DND-41 (cell line): ENCODE measurements at regions not wholly inside any gene's neighbourhood (a gene's known extent, or its start where the extent isn't known, plus 50 kb on each side); places are given as distances from the start of the nearest gene placed in this dataset.

Experiments used
- ATAC-seq: fragments of 200-7000 bp; cut with Tn5 transposase; 3 replicates; pipeline ENCODE4 v1.9.1; 2021; ENCODE audit warnings: low read depth; ENCODE audit not compliant: insufficient read depth
- DNase-seq: peaks from one replicate; pipeline ENCODE4 v3.0.0-alpha.2; 2020
- H2AFZ ChIP-seq: 2 replicates; pipeline ENCODE4 v1.6.0; 2012; ENCODE audit warnings: low read depth, low read length
- H3K27ac ChIP-seq: 2 replicates; pipeline ENCODE4 v1.5.1; 2012; ENCODE audit warnings: low read length, inconsistent platforms
- H3K27me3 ChIP-seq: fragments of 200-600 bp; sonication (generic); 2 replicates; pipeline ENCODE4 v1.6.0; 2012; ENCODE audit warnings: low read length, mild to moderate bottlenecking, inconsistent platforms; ENCODE audit not compliant: insufficient read depth, poor library complexity
- H3K36me3 ChIP-seq: 2 replicates; pipeline ENCODE4 v1.5.1; 2012; ENCODE audit warnings: low read length, inconsistent platforms; ENCODE audit not compliant: insufficient read depth
- H3K4me1 ChIP-seq: 2 replicates; pipeline ENCODE4 v1.5.1; 2012; ENCODE audit warnings: mild to moderate bottlenecking, low read length; ENCODE audit not compliant: insufficient read depth
- H3K4me2 ChIP-seq: 2 replicates; pipeline ENCODE4 v1.6.0; 2012; ENCODE audit warnings: mild to moderate bottlenecking, moderate library complexity, low read length, inconsistent platforms; ENCODE audit not compliant: insufficient read depth
- H3K4me3 ChIP-seq, 2 experiments: fragments of 200-600 bp in 1 of 2; shearing (Covaris generic) in 1 of 2; 2 replicates each; pipeline ENCODE4 v1.5.1; 2012 to 2016; ENCODE audit warnings: inconsistent platforms in 2 of 2, low read length in 2 of 2, mild to moderate bottlenecking in 2 of 2, low read depth in 1 of 2, moderate library complexity in 1 of 2
- H3K79me2 ChIP-seq: 2 replicates; pipeline ENCODE4 v1.6.0; 2012; ENCODE audit warnings: low read length, inconsistent platforms; ENCODE audit not compliant: insufficient read depth
- H3K9ac ChIP-seq: 2 replicates; pipeline ENCODE4 v1.6.0; 2012; ENCODE audit warnings: low read depth, mild to moderate bottlenecking, inconsistent platforms, low read length, moderate library complexity
- H3K9me3 ChIP-seq: 2 replicates; pipeline ENCODE4 v1.5.1; 2012; ENCODE audit warnings: low read length, moderate library complexity, mild to moderate bottlenecking, inconsistent platforms; ENCODE audit not compliant: insufficient read depth, severe bottlenecking
- H4K20me1 ChIP-seq: 2 replicates; pipeline ENCODE4 v1.6.0; 2012; ENCODE audit warnings: low read length; ENCODE audit not compliant: insufficient read depth
- EZH2 ChIP-seq: IDR thresholded peaks from 3 replicates; pipeline ENCODE4 v1.6.1; 2012; ENCODE audit warnings: borderline replicate concordance, low read depth, mild to moderate bottlenecking, moderate library complexity, low read length, inconsistent platforms; ENCODE audit not compliant: severe bottlenecking
- TF ChIP-seq, protein P1 (sequence below): IDR thresholded peaks from 2 replicates; pipeline ENCODE4 v1.5.1; 2012; ENCODE audit warnings: borderline replicate concordance, low read length, moderate library complexity, mild to moderate bottlenecking; ENCODE audit not compliant: poor library complexity, severe bottlenecking; ENCODE audit errors: extremely low read depth

DNA sequence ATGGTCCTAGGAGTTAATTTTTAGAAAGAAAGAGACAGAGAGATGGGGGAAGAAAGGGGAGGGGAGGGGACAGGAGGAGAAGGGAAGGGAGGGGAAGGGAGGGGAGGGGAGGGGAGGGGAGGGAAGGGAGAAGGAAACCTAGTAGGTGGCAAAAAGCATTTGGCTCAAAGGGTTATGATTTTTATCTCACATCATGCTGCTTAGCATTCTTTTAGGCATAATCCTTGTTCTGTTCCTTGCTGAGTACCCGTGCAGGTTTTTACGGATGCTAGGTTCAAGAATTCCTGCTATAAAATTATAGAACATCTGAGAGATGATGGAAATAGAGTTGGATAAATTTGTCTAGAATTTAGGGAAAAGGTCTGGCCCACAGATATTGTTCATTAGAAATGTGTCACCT lies 132.4 kb upstream of the PRSS1 start:
- Histone ChIP-seq H2AFZ (no peak overlapping the region), H3K27me3 (no peaks in the 10 kb centered on the region), H3K4me2 (no peak overlapping the region), H3K36me3 (peaks cover 9% of the 10 kb centered on the region), H3K79me2 (peaks cover 41% of the 10 kb centered on the region), H3K4me3 (no peak overlapping the region), H3K9me3 (no peaks in the 10 kb centered on the region), H3K9ac (no peak overlapping the region), H4K20me1 (no peaks in the 10 kb centered on the region), H3K27ac (no peak overlapping the region), H3K4me1 (peaks cover 31% of the 10 kb centered on the region)
- DNase-seq (no peak), ATAC-seq (no peak)
- TF ChIP-seq EZH2, result no peak
- TF ChIP-seq, protein P1, sequence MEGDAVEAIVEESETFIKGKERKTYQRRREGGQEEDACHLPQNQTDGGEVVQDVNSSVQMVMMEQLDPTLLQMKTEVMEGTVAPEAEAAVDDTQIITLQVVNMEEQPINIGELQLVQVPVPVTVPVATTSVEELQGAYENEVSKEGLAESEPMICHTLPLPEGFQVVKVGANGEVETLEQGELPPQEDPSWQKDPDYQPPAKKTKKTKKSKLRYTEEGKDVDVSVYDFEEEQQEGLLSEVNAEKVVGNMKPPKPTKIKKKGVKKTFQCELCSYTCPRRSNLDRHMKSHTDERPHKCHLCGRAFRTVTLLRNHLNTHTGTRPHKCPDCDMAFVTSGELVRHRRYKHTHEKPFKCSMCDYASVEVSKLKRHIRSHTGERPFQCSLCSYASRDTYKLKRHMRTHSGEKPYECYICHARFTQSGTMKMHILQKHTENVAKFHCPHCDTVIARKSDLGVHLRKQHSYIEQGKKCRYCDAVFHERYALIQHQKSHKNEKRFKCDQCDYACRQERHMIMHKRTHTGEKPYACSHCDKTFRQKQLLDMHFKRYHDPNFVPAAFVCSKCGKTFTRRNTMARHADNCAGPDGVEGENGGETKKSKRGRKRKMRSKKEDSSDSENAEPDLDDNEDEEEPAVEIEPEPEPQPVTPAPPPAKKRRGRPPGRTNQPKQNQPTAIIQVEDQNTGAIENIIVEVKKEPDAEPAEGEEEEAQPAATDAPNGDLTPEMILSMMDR, result no peak

DNA sequence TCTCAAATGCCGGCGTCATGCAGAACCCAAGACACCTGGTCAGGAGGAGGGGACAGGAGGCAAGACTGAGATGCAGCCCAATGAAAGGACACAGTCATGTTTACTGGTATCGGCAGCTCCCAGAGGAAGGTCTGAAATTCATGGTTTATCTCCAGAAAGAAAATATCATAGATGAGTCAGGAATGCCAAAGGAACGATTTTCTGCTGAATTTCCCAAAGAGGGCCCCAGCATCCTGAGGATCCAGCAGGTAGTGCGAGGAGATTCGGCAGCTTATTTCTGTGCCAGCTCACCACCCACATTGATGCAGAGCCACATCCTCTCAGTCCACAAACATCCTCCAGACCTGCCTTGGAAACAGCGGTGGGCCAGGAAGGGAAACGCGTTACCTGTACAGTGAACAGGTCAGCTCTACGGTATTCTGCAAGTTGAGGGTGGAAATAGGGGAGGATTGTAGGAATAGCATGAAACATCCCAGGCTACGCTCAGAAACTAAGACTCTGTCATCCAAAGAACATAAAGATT lies 133.1 kb upstream of the PRSS1 start:
- peaks cover 46% of the 10 kb centered on the region for H3K79me2 ChIP-seq

DNA sequence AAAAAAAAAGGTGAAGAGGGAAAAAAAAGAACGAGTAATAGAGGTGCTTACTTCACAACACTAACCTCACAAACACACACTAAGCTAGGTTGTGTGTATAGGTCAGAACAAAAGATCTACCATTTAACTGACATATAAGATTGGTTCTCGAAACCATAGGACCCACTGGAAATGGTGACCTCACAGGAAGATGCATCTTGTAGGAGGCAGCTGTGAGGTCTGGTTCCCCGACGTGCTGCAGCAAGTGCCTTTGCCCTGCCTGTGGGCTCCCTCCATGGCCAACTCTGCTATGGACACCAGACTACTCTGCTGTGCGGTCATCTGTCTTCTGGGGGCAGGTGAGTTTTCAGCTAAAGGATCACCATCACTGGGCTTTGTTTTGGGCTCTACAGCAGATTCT lies 133.8 kb upstream of the PRSS1 start:
- TF ChIP-seq EZH2, result no peak
- TF ChIP-seq, protein P1, result no peak
- no peaks in the 10 kb centered on the region for H3K27me3 ChIP-seq
- peaks cover 53% of the 10 kb centered on the region for H3K79me2 ChIP-seq
- peak overlapping the region; percentile 66 to 84 for H3K4me3 ChIP-seq
- ATAC-seq, result peak; percentile 73
- DNase-seq, result peak; percentile 77
- no peak overlapping the region for H2AFZ ChIP-seq
- H3K27ac ChIP-seq, result peak overlapping the region; percentile 100
- H3K36me3 ChIP-seq, result peaks cover 9% of the 10 kb centered on the region
- H4K20me1 ChIP-seq, result no peaks in the 10 kb centered on the region
- no peaks in the 10 kb centered on the region for H3K9me3 ChIP-seq
- peaks cover 45% of the 10 kb centered on the region for H3K4me1 ChIP-seq
- peak overlapping the region; percentile 99 for H3K9ac ChIP-seq
- peak overlapping the region; percentile 65 for H3K4me2 ChIP-seq

More for the DNA sequence above, 133.1 kb upstream of the PRSS1 start:
- H3K9ac ChIP-seq, result peak overlapping the region; percentile 99
- H3K27me3 ChIP-seq, result no peaks in the 10 kb centered on the region
- no peaks in the 10 kb centered on the region for H4K20me1 ChIP-seq
- H3K36me3 ChIP-seq, result peaks cover 9% of the 10 kb centered on the region
- peak overlapping the region; percentile 100 for H3K27ac ChIP-seq
- peak overlapping the region; percentile 65 for H3K4me2 ChIP-seq
- DNase-seq, result peak; percentile 64
- H3K9me3 ChIP-seq, result no peaks in the 10 kb centered on the region
- H2AFZ ChIP-seq, result no peak overlapping the region
- peak overlapping the region; percentile 66 to 84 for H3K4me3 ChIP-seq
- H3K4me1 ChIP-seq, result peaks cover 38% of the 10 kb centered on the region
- peak; percentile 42 for ATAC-seq
- no peak for TF ChIP-seq EZH2
- TF ChIP-seq, protein P1, result no peak
